ENCODE measurements at regions not wholly inside any gene's neighbourhood (a gene's known extent, or its start where the extent isn't known, plus 50 kb on each side); places are given as distances from the start of the nearest gene placed in this dataset.

DNA sequence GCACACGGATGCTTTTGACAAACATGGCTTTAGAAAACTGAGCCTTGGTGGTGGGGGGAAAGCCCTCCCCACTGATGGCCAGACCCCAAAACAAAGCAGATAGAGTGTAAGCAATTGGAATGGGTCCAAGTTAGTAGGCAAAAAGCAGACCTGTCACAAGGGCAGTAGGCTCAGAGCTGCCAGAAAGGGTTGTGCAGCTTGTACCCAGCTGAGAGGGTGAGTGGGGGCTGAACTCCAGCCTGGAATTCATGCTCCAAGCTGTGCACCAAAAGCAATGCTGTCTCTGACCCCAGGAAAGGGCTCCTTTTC is 101.1 kb upstream of the TEX13D start:
- TF ChIP-seq, protein P1, sequence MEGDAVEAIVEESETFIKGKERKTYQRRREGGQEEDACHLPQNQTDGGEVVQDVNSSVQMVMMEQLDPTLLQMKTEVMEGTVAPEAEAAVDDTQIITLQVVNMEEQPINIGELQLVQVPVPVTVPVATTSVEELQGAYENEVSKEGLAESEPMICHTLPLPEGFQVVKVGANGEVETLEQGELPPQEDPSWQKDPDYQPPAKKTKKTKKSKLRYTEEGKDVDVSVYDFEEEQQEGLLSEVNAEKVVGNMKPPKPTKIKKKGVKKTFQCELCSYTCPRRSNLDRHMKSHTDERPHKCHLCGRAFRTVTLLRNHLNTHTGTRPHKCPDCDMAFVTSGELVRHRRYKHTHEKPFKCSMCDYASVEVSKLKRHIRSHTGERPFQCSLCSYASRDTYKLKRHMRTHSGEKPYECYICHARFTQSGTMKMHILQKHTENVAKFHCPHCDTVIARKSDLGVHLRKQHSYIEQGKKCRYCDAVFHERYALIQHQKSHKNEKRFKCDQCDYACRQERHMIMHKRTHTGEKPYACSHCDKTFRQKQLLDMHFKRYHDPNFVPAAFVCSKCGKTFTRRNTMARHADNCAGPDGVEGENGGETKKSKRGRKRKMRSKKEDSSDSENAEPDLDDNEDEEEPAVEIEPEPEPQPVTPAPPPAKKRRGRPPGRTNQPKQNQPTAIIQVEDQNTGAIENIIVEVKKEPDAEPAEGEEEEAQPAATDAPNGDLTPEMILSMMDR (IDR thresholded peaks at IDR 0.05; ENCODE audit: low read depth, low read length): no peak
- TF ChIP-seq EZH2phosphoT487 (IDR thresholded peaks at IDR 0.05; ENCODE audit: low read depth): no peak

Data from OCI-LY3 (cell line).